H1 (cell line): ENCODE measurements at regions not wholly inside any gene's neighbourhood (a gene's known extent, or its start where the extent isn't known, plus 50 kb on each side); places are given as distances from the start of the nearest gene placed in this dataset.

Experiments used
- CTCF ChIA-PET: fragments of 300-600 bp; sonication (Branson Sonifier 250); formaldehyde crosslinking; loops from one replicate; lab custom pipeline; 2021; ENCODE audit not compliant: partially characterized antibody; lab: Charles Lee
- POLR2A ChIA-PET: fragments of 300-600 bp; sonication (Branson Sonifier 250); formaldehyde crosslinking; loops from one replicate; lab custom pipeline; 2021; ENCODE audit warnings: inconsistent platforms; ENCODE audit not compliant: partially characterized antibody; lab: Charles Lee
- DNase-seq, 2 experiments: peaks; one replicate each; pipeline versions ENCODE4 v3.0.0 to v3.0.0-alpha.2; 2010 to 2022; ENCODE audit warnings: low spot score in 2 of 2, low read depth in 1 of 2, mixed read lengths in 1 of 2
- FAIRE-seq: peaks from 2 replicates; lab custom pipeline; 2011; peaks lifted over from hg19 to GRCh38; lab: Jason Lieb, UNC
- H2AFZ ChIP-seq: 2 replicates; pipeline ENCODE4 v1.8.1; 2012; ENCODE audit warnings: low read length, inconsistent platforms
- H2AK5ac ChIP-seq: 2 replicates; pipeline ENCODE4 v1.6.1; 2013; ENCODE audit warnings: low read depth, low read length
- H2BK120ac ChIP-seq: replicated peaks from 2 replicates; pipeline ENCODE3; 2013; ENCODE audit warnings: low read depth, low read length, inconsistent platforms
- H2BK12ac ChIP-seq: 2 replicates; pipeline ENCODE4 v1.6.1; 2013; ENCODE audit warnings: low read depth, low read length
- H2BK15ac ChIP-seq: 2 replicates; pipeline ENCODE4 v1.6.1; 2013; ENCODE audit warnings: low read length
- H2BK20ac ChIP-seq: 2 replicates; pipeline ENCODE4 v1.6.1; 2013; ENCODE audit warnings: low read length
- H2BK5ac ChIP-seq: 2 replicates; pipeline ENCODE4 v1.6.1; 2013; ENCODE audit warnings: low read depth, low read length
- H3K14ac ChIP-seq: 2 replicates; pipeline ENCODE4 v1.6.1; 2013; ENCODE audit warnings: inconsistent platforms; ENCODE audit not compliant: insufficient read length
- H3K18ac ChIP-seq: 2 replicates; pipeline ENCODE4 v1.6.1; 2013; ENCODE audit warnings: low read length; ENCODE audit errors: extremely low read depth
- H3K23ac ChIP-seq: 2 replicates; pipeline ENCODE4 v1.6.1; 2013; ENCODE audit warnings: inconsistent platforms; ENCODE audit not compliant: insufficient read length
- H3K23me2 ChIP-seq: 2 replicates; pipeline ENCODE4 v1.6.1; 2013; ENCODE audit warnings: low read depth, low read length
- H3K27ac ChIP-seq: 2 replicates; pipeline ENCODE4 v1.6.1; 2011; ENCODE audit warnings: low read depth, low read length, inconsistent platforms
- H3K27me3 ChIP-seq, 4 experiments: replicated peaks in 1 of 4; 1 replicate in 1 of 4; 2 replicates in 3 of 4; pipeline versions ENCODE4 v1.6.1 to v1.8.1; 2011 to 2013; ENCODE audit warnings: low read length in 3 of 4, mild to moderate bottlenecking in 3 of 4, inconsistent platforms in 2 of 4, mixed read lengths in 2 of 4, moderate library complexity in 1 of 4; ENCODE audit not compliant: control insufficient read depth in 3 of 4, insufficient read depth in 3 of 4; ENCODE audit errors: extremely low read depth in 1 of 4
- H3K36me3 ChIP-seq, 4 experiments: 2 replicates each; pipeline versions ENCODE4 v1.6.1 to v1.8.1; 2011 to 2013; ENCODE audit warnings: mild to moderate bottlenecking in 4 of 4, low read length in 3 of 4, moderate library complexity in 2 of 4, control low read depth in 1 of 4, inconsistent platforms in 1 of 4; ENCODE audit not compliant: insufficient read depth in 4 of 4, control insufficient read depth in 2 of 4
- H3K4ac ChIP-seq: replicated peaks from 2 replicates; pipeline ENCODE3; 2013; ENCODE audit warnings: low read length, low read depth, mixed read lengths, inconsistent platforms; ENCODE audit not compliant: insufficient read length
- H3K4me1 ChIP-seq, 4 experiments: replicated peaks in 1 of 4; 1 replicate in 1 of 4; 2 replicates in 3 of 4; pipeline versions ENCODE4 v1.6.1 to v1.8.1; 2011 to 2013; ENCODE audit warnings: low read length in 3 of 4, inconsistent platforms in 2 of 4, mixed read lengths in 1 of 4; ENCODE audit not compliant: insufficient read depth in 4 of 4, control insufficient read depth in 3 of 4
- H3K4me2 ChIP-seq, 2 experiments: 2 replicates each; pipeline versions ENCODE4 v1.6.1 to v1.8.1; 2011 to 2013; ENCODE audit warnings: low read depth in 2 of 2, low read length in 2 of 2, control low read depth in 1 of 2, inconsistent platforms in 1 of 2, mild to moderate bottlenecking in 1 of 2; ENCODE audit not compliant: insufficient read depth in 1 of 2
- H3K4me3 ChIP-seq, 4 experiments: fragments of 200-600, 300-600 bp in 1 of 4; sonication (generic), shearing (Covaris generic), sonication (Bioruptor Twin) in 1 of 4; 2 replicates each; pipeline versions ENCODE4 v1.5.1 to v1.8.1; 2011 to 2016; ENCODE audit warnings: low read length in 4 of 4, low read depth in 3 of 4, control low read depth in 2 of 4, inconsistent platforms in 2 of 4, mild to moderate bottlenecking in 2 of 4, mixed read lengths in 1 of 4, moderate library complexity in 1 of 4; ENCODE audit not compliant: insufficient read depth in 2 of 4; ENCODE audit errors: extremely low read depth in 1 of 4
- H3K56ac ChIP-seq: replicated peaks from 2 replicates; pipeline ENCODE3; 2013; ENCODE audit warnings: low read depth, mild to moderate bottlenecking, mixed read lengths, low read length, inconsistent platforms; ENCODE audit not compliant: insufficient read length
- H3K79me1 ChIP-seq: 2 replicates; pipeline ENCODE4 v1.6.1; 2013; ENCODE audit warnings: low read depth, low read length, control low read depth
- H3K79me2 ChIP-seq, 2 experiments: 2 replicates each; pipeline versions ENCODE4 v1.6.1 to v1.8.1; 2012 to 2013; ENCODE audit warnings: low read length in 2 of 2, mild to moderate bottlenecking in 2 of 2, inconsistent platforms in 1 of 2; ENCODE audit not compliant: insufficient read depth in 2 of 2, control insufficient read depth in 1 of 2
- H3K9ac ChIP-seq, 4 experiments: replicated peaks in 1 of 4; 1 replicate in 1 of 4; 2 replicates in 3 of 4; pipeline versions ENCODE4 v1.6.1 to v1.8.1; 2011 to 2013; ENCODE audit warnings: low read depth in 3 of 4, low read length in 3 of 4, control low read depth in 2 of 4, mild to moderate bottlenecking in 2 of 4, moderate library complexity in 2 of 4, inconsistent platforms in 1 of 4; ENCODE audit errors: extremely low read depth in 1 of 4
- H3K9me3 ChIP-seq, 2 experiments: 2 replicates each; pipeline versions ENCODE4 v1.6.1 to v1.8.1; 2012 to 2013; ENCODE audit warnings: mild to moderate bottlenecking in 2 of 2, moderate library complexity in 2 of 2, control low read depth in 1 of 2, inconsistent platforms in 1 of 2, low read depth in 1 of 2, low read length in 1 of 2, mixed read lengths in 1 of 2; ENCODE audit not compliant: insufficient read depth in 2 of 2
- H4K20me1 ChIP-seq, 2 experiments: replicated peaks in 1 of 2; 2 replicates each; pipeline versions ENCODE3 to v1.8.1; 2011 to 2013; ENCODE audit warnings: inconsistent platforms in 2 of 2, low read length in 2 of 2, mild to moderate bottlenecking in 1 of 2; ENCODE audit not compliant: insufficient read depth in 2 of 2, control insufficient read depth in 1 of 2
- H4K5ac ChIP-seq: 2 replicates; pipeline ENCODE4 v1.6.1; 2013; ENCODE audit warnings: low read length, low read depth, mixed read lengths, inconsistent platforms; ENCODE audit not compliant: insufficient read length
- H4K8ac ChIP-seq: 2 replicates; pipeline ENCODE4 v1.8.0; 2013; ENCODE audit warnings: mild to moderate bottlenecking, moderate library complexity, low read length, inconsistent platforms; ENCODE audit not compliant: insufficient read depth; ENCODE audit errors: extremely low read depth
- H4K91ac ChIP-seq: replicated peaks from 2 replicates; pipeline ENCODE3; 2013; ENCODE audit warnings: low read length, mixed read lengths, inconsistent platforms; ENCODE audit not compliant: insufficient read length
- BRCA1 ChIP-seq: IDR thresholded peaks from 2 replicates; pipeline ENCODE4 v1.6.1; 2012; ENCODE audit warnings: low read depth, low read length, improper control_type of control experiment
- CBX5 ChIP-seq: fragments of 300-800, 300-1000 bp; sonication (generic); IDR thresholded peaks from 2 replicates; pipeline ENCODE4 v1.7.1; 2016; ENCODE audit warnings: antibody characterized with exemption, low read length, low read depth
- CHD1 ChIP-seq: IDR thresholded peaks from 2 replicates; pipeline ENCODE4 v1.6.1; 2012; ENCODE audit warnings: low read depth, low read length, improper control_type of control experiment
- HDAC2 ChIP-seq, 2 experiments: fragments of 300-600 bp in 1 of 2; sonication (generic) in 1 of 2; IDR thresholded peaks; 2 replicates each; pipeline ENCODE4 v1.6.1; 2011 to 2012; ENCODE audit warnings: low read depth in 2 of 2, low read length in 2 of 2, mild to moderate bottlenecking in 2 of 2, moderate library complexity in 2 of 2, borderline replicate concordance in 1 of 2, inconsistent platforms in 1 of 2
- HDAC6 ChIP-seq: IDR thresholded peaks from one replicate; pipeline ENCODE4 v1.7.1; 2012; ENCODE audit warnings: low read depth, mild to moderate bottlenecking, inconsistent platforms, low read length, moderate library complexity
- KDM5A ChIP-seq: fragments of 200-600 bp; IDR thresholded peaks from 2 replicates; pipeline ENCODE4 v1.7.1; 2012; ENCODE audit warnings: mild to moderate bottlenecking, low read length, inconsistent platforms, mixed read lengths
- NRF1 ChIP-seq: IDR thresholded peaks from 2 replicates; pipeline ENCODE4 v1.6.1; 2011; ENCODE audit warnings: mild to moderate bottlenecking, low read depth, low read length, improper control_type of control experiment
- POU5F1 ChIP-seq: IDR thresholded peaks from 2 replicates; pipeline ENCODE4 v1.6.1; 2011; ENCODE audit warnings: low read depth, mild to moderate bottlenecking, low read length, moderate library complexity
- RNF2 ChIP-seq: fragments of 200-900, 300-1000 bp; sonication (generic); IDR thresholded peaks from 2 replicates; pipeline ENCODE4 v1.7.1; 2016; ENCODE audit warnings: borderline replicate concordance, low read depth, mild to moderate bottlenecking, antibody characterized with exemption, low read length; ENCODE audit not compliant: poor library complexity, severe bottlenecking; ENCODE audit errors: missing control alignments
- RXRA ChIP-seq: IDR thresholded peaks from 2 replicates; pipeline ENCODE4 v1.6.1; 2011; ENCODE audit warnings: low read depth, mild to moderate bottlenecking, low read length, moderate library complexity; ENCODE audit not compliant: insufficient read depth
- SAP30 ChIP-seq: fragments of 300-600 bp; sonication (generic); IDR thresholded peaks from 2 replicates; pipeline ENCODE4 v1.7.1; 2012; ENCODE audit warnings: low read length, moderate library complexity, mild to moderate bottlenecking, inconsistent platforms; ENCODE audit not compliant: insufficient read depth, insufficient replicate concordance
- SIRT6 ChIP-seq: IDR thresholded peaks from one replicate; pipeline ENCODE4 v1.7.1; 2012; ENCODE audit warnings: low read length, inconsistent platforms
- SUZ12 ChIP-seq: fragments of 200-600 bp; sonication (generic); IDR thresholded peaks from 2 replicates; pipeline ENCODE4 v1.6.1; 2012; ENCODE audit warnings: mild to moderate bottlenecking, inconsistent platforms, low read length, moderate library complexity, mixed read lengths
- WGBS, 2 experiments: shearing (Covaris generic) in 1 of 2; methylation state at CpG; one replicate each; pipeline versions ENCODE4 v1.1.6 to v1.1.7; 2013 to 2015; ENCODE audit warnings: low lambda C conversion rate in 2 of 2, mixed read lengths in 2 of 2, inconsistent platforms in 1 of 2, low coverage in 1 of 2, missing lambda C conversion rate in 1 of 2; ENCODE audit not compliant: insufficient replicate concordance in 2 of 2, insufficient coverage in 1 of 2, insufficient read length in 1 of 2; ENCODE audit errors: extremely low coverage in 1 of 2, missing lambda C conversion rate in 1 of 2; 5-methylcytosine and 5-hydroxymethylcytosine counted together
- TF ChIP-seq, protein P1 (sequence below): IDR thresholded peaks from 2 replicates; pipeline ENCODE4 v1.6.1; 2011; ENCODE audit warnings: low read depth, mild to moderate bottlenecking, low read length; ENCODE audit not compliant: insufficient read depth

DNA sequence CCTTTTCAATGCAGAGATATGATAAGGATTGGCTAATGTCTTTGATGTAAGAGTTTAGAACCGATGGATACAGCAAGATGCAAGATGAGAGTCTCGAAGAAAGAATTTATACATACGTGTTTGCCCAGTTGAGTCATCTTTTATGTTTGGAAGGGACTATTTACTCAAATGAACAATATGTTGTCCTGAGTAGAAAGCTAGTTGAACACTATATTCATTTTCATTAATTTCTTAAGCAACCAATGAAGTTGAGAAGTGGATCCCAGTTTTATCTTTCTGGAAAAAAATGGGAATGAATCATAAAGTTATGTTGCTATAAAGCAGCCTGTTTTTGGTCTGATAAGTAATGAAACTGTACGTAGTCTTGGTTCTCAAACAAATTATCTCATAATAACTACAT is 1431.7 kb upstream of the FLRT2 start:
- H3K9ac ChIP-seq = no peak overlapping the region
- no peaks in the 10 kb centered on the region for H3K79me1 ChIP-seq
- H3K79me2 ChIP-seq = no peaks in the 10 kb centered on the region
- no peaks in the 10 kb centered on the region for H3K36me3 ChIP-seq
- FAIRE-seq (no peak), DNase-seq (no peak)
- H3K14ac ChIP-seq = no peak overlapping the region
- H4K5ac ChIP-seq = no peak overlapping the region
- no peak for TF ChIP-seq CBX5
- TF ChIP-seq HDAC6 = no peak
- TF ChIP-seq, protein P1, sequence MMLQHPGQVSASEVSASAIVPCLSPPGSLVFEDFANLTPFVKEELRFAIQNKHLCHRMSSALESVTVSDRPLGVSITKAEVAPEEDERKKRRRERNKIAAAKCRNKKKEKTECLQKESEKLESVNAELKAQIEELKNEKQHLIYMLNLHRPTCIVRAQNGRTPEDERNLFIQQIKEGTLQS = no peak
- TF ChIP-seq HDAC2 (IDR thresholded peaks at IDR 0.05; ENCODE audit: borderline replicate concordance in 1 of 2, low read depth in 2 of 2, low read length in 2 of 2) = no peak
- no peak for TF ChIP-seq NRF1
- TF ChIP-seq KDM5A = no peak
- TF ChIP-seq RXRA = no peak
- no peak for TF ChIP-seq SIRT6
- no peak for TF ChIP-seq BRCA1
- TF ChIP-seq CHD1 = no peak
- TF ChIP-seq RNF2 = no peak
- no peak for TF ChIP-seq SAP30
- TF ChIP-seq SUZ12 = no peak
- TF ChIP-seq POU5F1 = no peak
- ChIA-PET POLR2A (no interaction called here), CTCF (interaction anchor here (0.8 kb wide), 1 partner anchor 1518 kb away, joined by 3 read pairs; no protein-coding TSS in a partner anchor)
- H4K8ac ChIP-seq = no peak overlapping the region
- 95% methylated on average over 4 of the region's 4 CpGs; no CpG with 5 or more reads in 1 of the 2 experiments for WGBS, 2 experiments
- no peak overlapping the region for H2BK5ac ChIP-seq
- no peaks in the 10 kb centered on the region for H3K27me3 ChIP-seq
- H2BK15ac ChIP-seq = no peak overlapping the region
- H3K27ac ChIP-seq = no peak overlapping the region
- H2BK12ac ChIP-seq = no peak overlapping the region
- peaks cover 9 to 15% of the 10 kb centered on the region in 2 experiments for H3K9me3 ChIP-seq
- no peak overlapping the region for H2AK5ac ChIP-seq
- H3K4ac ChIP-seq = no peak overlapping the region
- no peak overlapping the region for H2BK120ac ChIP-seq
- no peak overlapping the region for H3K56ac ChIP-seq
- H3K23ac ChIP-seq = no peak overlapping the region
- H3K4me1 ChIP-seq = no peaks in the 10 kb centered on the region
- H3K18ac ChIP-seq = no peak overlapping the region
- no peak overlapping the region for H3K4me2 ChIP-seq
- no peak overlapping the region for H2BK20ac ChIP-seq
- no peak overlapping the region for H2AFZ ChIP-seq
- H3K23me2 ChIP-seq = no peaks in the 10 kb centered on the region
- no peaks in the 10 kb centered on the region for H4K20me1 ChIP-seq
- H4K91ac ChIP-seq = no peak overlapping the region
- H3K4me3 ChIP-seq = no peak overlapping the region
